HG03521 (cell line): ENCODE measurements at regions not wholly inside any gene's neighbourhood (a gene's known extent, or its start where the extent isn't known, plus 50 kb on each side); places are given as distances from the start of the nearest gene placed in this dataset.
"Not testable (repeated sequence)": the region's sequence is repeated elsewhere in the genome, so short reads cannot be mapped to it uniquely, and the experiment has no call there.

Source experiments
- ATAC-seq: cut with Tn5 transposase; IDR thresholded peaks from one replicate; pipeline ENCODE4 v1.9.1; 2021; ENCODE audit warnings: mild to moderate bottlenecking, moderate library complexity; ENCODE audit not compliant: unreplicated experiment

GRCh38 chrX:128805236-128805635, 718.1 kb downstream of the SMARCA1 start:
- ATAC-seq: no peak

GRCh38 chrX:128804828-128805227, 718.5 kb downstream of the SMARCA1 start:
- no peak for ATAC-seq

DNA sequence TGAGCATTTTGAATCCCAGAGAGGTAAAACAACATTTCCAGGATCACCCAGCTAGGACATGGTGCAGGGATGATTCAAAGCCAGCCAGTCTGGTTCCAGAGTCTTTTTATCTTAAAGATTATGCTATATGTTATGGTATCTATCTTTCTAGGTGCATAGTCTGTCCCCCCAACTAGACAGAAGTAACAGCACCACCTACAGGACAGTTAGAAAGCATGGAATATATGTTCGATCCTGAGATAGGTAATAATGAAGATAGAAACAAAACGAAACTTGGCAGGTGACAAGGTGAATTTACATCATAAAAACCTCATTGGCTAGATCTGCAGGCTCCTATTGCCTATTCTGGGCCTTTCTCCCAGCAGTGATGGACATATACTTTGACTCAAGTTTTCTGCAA, 723.2 kb downstream of the SMARCA1 start:
- ATAC-seq: no peak

DNA sequence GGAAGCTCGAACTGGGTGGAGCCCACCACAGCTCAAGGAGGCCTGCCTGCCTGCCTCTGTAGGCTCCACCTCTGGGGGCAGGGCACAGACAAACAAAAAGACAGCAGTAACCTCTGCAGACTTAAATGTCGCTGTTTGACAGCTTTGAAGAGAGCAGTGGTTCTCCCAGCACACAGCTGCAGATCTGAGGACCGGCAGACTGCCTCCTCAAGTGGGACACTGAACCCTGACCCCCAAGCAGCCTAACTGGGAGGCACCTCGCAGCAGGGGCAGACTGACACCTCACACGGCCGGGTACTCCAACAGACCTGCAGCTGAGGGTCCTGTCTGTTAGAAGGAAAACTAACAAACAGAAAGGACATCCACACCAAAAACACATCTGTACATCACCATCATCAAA, 730.9 kb upstream of the ACTRT1 start:
- not testable (repeated sequence) for ATAC-seq

- no peak for ATAC-seq
Observed at GRCh38 chrX:128781506-128781905, 729.3 kb upstream of the ACTRT1 start.

GRCh38 chrX:128780934-128781333, 728.7 kb upstream of the ACTRT1 start:
- ATAC-seq: no peak

GRCh38 chrX:128769495-128769894, 717.3 kb upstream of the ACTRT1 start:
- ATAC-seq: no peak

DNA sequence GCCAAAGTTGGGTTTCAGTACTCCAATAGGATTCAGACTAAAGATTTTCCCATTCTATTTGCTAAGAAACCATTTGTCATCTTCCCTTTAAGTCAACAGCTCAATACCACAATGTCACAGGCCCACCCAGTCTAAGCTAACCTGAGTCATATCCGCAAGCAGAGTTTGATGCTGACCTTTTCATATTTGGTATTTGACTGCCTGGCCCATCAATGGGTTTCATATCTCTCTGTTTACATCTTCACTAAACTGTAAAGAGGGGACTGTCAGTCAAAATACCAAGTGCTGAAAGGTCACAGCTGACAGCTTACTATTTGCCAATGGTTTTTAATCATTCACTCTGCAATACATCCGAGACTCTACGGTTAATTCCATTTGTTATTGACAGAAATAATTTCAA, 707.5 kb upstream of the ACTRT1 start:
- no peak for ATAC-seq

DNA sequence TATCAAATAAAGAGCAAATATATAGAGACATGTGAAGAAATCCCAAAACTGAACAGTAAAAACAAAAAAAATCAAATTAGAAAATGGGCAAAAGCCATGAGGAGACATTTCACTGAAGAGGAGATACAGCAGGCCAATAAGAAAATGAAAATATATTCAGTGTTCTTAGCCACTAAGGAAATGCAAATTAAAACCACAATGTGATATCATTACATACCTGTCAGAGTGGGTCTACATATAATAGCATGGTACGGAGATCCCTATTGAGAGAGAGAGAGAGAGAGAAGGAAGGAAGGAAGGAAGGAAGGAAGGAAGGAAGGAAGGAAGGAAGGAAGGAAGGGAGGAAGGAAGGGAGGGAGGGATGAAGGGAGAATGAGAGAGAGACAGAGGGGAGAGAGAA, 707.0 kb upstream of the ACTRT1 start:
- ATAC-seq: no peak

GRCh38 chrX:128754130-128754529, 701.9 kb upstream of the ACTRT1 start:
- no peak for ATAC-seq

DNA sequence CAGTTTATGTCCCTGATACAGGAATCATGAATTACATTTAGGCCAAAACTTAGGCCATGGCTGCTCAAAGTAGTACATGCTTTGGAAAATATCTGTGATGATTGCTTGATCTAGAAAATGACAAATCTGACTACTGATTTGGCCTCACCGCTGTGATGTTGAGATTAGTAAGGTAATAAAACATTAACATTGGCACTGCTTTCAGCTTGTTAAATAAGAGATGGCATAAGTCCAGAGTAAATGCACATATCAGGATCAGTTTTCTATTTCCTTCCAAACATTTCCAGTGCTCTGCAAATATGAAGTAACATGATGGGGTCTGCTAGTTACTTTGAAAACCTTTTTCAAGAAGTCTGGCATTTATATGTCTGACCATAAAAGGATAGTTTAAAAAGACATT, 687.3 kb upstream of the ACTRT1 start:
- no peak for ATAC-seq

DNA sequence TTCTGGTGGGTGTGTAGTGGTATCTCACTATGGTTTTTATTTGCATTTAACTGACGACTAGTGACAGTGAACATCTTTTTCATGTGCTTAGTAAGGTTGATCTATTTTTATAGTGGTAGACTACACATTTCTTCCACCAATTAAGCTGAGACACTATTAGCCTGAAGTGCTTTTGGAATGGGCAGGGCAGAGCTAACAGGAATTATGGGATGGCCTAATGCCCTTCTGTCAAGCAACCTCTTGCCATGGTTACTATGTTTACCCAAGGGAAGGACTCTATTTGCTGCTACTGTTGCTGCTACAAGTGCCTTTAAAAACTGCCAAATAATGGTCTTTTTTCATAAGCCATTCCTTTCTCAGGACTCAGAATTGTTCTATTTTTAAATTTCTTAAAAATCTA, 676.7 kb upstream of the ACTRT1 start:
- ATAC-seq: no peak

DNA sequence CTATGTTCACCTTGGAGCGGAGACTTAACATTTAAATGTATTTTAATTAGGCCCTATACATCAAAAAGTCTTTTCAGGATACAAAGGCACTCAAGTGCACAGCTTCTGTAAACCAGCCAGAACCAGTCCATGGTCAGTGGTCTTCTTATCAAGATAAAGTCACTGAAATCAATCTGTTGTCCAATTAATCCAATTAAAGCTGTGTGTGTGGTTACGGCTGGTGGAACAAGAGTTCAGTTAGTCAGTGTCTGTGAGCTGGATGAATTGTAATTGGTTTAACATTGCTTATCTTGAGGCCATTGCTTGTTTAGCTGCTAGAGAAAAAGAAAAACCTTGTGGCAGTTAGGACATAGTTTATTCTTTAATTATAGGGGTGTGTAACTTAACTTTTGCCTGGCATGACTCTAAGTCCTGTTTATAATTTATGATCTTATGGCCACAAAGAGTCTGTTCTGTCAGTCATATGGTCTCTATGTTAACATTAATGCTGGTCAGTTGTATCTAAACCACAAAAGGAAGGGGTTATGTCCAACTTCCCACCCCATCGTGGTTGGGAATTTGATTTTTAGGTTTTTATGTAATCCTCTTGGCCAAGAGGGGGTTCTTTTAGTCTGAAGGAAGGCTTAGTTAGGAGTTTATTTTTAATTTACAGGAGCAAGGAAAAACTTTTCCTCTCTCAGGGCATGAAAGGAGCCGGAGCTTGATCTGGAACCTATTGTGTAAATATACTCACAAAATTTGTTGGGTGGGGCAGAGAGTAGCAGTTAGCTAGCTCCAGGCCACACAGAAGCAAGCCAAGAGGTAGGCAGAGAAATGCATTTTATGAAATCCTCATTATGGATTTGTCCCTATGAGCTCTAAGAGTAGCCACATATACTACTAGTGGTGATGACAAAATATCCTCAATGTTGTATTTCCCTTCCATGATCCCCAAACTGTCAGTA, 665.7 kb upstream of the ACTRT1 start:
- ATAC-seq: no peak

GRCh38 chrX:128714425-128714824, 662.2 kb upstream of the ACTRT1 start:
- ATAC-seq: no peak

GRCh38 chrX:128699716-128700285, 647.6 kb upstream of the ACTRT1 start:
- ATAC-seq: no peak

- ATAC-seq: no peak
Observed at GRCh38 chrX:128698573-128699181, 646.5 kb upstream of the ACTRT1 start.

GRCh38 chrX:128691872-128692271, 639.7 kb upstream of the ACTRT1 start:
- no peak for ATAC-seq

DNA sequence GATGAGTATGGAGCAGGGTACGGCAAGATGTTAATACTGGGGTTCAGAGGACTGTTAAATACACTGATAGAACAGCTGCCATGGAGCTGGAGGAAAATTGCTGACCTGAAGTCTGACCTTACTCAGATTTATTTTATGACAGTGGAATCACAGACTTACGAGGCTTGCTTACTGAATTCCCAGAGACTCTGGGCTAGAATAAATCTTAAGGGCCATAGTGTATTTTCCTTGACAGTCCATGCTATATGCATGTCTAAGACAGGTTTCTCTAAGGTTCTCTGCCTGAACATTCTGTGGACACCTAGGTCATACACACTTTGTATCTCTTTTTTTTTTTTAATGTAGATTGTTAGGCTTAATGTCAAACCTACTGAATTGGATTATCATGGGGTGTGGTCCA, 633.2 kb upstream of the ACTRT1 start:
- ATAC-seq: no peak

DNA sequence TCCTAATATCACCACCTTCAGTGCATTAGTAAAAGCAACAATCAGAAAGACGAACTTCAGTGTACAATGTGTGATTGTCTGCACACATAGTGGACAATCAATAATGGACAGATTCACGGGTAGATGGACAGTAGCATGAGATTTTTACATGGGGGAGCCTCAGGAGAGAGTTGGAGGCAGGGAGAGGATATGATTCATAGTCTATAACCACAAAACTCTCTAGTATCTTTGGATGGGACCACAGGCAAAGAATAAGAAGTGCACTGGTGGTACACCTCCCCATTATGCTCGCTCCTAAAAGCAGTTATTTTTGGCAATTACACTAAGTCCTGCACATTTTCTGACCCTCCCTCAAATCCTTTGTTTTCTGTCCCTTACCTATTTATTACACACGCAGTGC, 624.4 kb upstream of the ACTRT1 start:
- ATAC-seq: no peak

- not testable (repeated sequence) for ATAC-seq
Observed at GRCh38 chrX:128674326-128675086, 622.3 kb upstream of the ACTRT1 start.

DNA sequence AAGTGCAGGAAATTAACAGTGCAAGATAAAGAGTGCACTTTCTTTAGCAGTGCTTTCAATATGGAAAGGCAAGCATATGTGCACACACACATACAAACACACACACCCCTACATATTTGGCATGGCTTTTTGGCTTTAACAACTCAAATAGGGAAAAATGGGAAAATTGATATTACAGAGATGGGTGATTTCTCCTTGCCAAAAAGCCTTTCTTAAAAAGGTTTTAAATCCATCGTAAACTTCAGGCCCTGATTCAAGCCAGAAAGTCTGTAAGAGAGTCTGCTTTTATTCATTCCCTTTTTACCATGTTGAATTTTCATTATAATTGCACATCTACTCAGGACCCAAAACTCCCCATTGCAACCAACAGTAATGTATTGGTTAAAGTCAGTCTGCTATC, 612.0 kb upstream of the ACTRT1 start:
- ATAC-seq: no peak
